Stimulated activated CD8-positive, alpha-beta memory T cell treated with anti-CD3 and anti-CD28 coated beads, Interleukin-15, amount 100 ng/mL, for 1 hour (primary cell): ENCODE measurements at regions not wholly inside any gene's neighbourhood (a gene's known extent, or its start where the extent isn't known, plus 50 kb on each side); places are given as distances from the start of the nearest gene placed in this dataset.

Experiments
- DNase-seq: peaks from one replicate; pipeline ENCODE4 v3.0.0-alpha.2; 2020; ENCODE audit warnings: low read depth

- no peak for DNase-seq
Measured at GRCh38 chr5:174837919-174838902, 113.8 kb downstream of the MSX2 start.

GRCh38 chr5:174834081-174834480 lies 109.7 kb downstream of the MSX2 start:
- no peak for DNase-seq

GRCh38 chr5:174832811-174833210 lies 108.4 kb downstream of the MSX2 start:
- no peak for DNase-seq

GRCh38 chr5:174832025-174832424 lies 107.6 kb downstream of the MSX2 start:
- DNase-seq = no peak

- DNase-seq = no peak
Measured at GRCh38 chr5:174831031-174831660, 106.8 kb downstream of the MSX2 start.

- DNase-seq = no peak
Measured at GRCh38 chr5:174829511-174829864, 105.1 kb downstream of the MSX2 start.

- DNase-seq = no peak
Measured at GRCh38 chr5:174828804-174829510, 104.6 kb downstream of the MSX2 start.

DNA sequence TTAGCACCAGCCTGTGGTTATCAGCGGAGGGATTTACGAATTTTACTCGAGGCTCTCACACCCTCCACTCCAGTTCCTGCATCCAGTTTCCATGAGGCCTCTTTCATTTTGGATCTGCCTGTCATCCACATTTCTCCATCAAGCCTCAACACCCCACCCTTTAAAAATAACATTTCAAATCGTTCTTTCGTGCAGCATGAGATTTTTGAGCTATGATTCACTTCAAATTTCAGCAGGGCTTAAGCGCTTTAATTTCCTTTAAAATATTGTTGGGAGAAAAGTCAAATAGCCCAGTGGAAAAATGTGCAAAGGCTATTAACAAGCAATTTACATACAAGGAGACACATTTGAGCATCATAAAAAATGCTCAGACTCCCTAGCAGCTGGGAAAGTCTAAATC lies 103.2 kb downstream of the MSX2 start:
- no peak for DNase-seq

DNA sequence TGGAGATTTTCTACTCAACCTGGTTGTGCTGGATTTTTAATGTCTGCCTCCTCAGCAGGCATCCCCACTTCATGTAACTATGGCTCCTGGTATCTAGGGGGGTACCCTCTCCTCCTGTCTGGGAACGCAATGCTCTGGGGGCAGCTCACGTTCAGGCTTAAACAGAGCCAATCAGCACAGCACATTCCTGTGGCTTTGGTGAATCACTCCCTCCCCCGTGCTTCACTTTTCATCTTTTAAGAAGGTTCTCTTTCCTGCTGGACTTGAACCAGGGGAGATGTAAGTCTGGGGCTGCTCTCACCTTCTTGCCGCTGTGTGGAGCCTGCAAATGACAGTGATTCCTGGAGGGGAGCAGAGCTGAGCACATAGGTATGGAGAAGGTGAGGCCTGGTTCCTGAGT lies 101.2 kb downstream of the MSX2 start:
- no peak for DNase-seq

GRCh38 chr5:174818430-174818829 lies 94.0 kb downstream of the MSX2 start:
- no peak for DNase-seq

GRCh38 chr5:174817610-174818009 lies 93.2 kb downstream of the MSX2 start:
- no peak for DNase-seq

GRCh38 chr5:174816858-174817257 lies 92.5 kb downstream of the MSX2 start:
- DNase-seq = no peak

GRCh38 chr5:174811438-174811837 lies 87.1 kb downstream of the MSX2 start:
- no peak for DNase-seq

- DNase-seq = no peak
Measured at GRCh38 chr5:174810796-174811195, 86.4 kb downstream of the MSX2 start.

DNA sequence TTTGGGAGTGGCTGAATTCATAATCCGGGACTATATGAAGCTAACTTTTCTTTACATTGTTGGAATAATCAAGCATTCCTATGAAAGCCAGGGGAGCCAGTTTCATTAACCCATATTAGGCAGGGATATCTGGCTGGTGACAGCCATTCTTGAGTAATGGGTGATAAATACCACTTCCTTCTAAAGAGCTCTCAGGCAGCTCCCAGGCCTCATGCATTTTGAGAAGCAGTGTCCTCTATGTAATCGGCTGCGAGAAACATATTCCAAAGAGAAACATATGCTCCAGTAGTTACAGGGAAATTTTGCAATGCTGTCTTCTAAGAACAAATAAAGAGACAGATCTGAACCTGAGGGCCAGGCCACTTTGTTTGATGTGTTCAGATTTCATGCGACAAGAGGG lies 83.1 kb downstream of the MSX2 start:
- no peak for DNase-seq

GRCh38 chr5:174806729-174807128 lies 82.3 kb downstream of the MSX2 start:
- DNase-seq = no peak

GRCh38 chr5:174801798-174802197 lies 77.4 kb downstream of the MSX2 start:
- DNase-seq = no peak

- DNase-seq = no peak
Measured at GRCh38 chr5:174800435-174800834, 76.1 kb downstream of the MSX2 start.

- DNase-seq = no peak
Measured at GRCh38 chr5:174799121-174799520, 74.7 kb downstream of the MSX2 start.

GRCh38 chr5:174798551-174798951 lies 74.2 kb downstream of the MSX2 start:
- DNase-seq = no peak

GRCh38 chr5:174796711-174797192 lies 72.4 kb downstream of the MSX2 start:
- no peak for DNase-seq

DNA sequence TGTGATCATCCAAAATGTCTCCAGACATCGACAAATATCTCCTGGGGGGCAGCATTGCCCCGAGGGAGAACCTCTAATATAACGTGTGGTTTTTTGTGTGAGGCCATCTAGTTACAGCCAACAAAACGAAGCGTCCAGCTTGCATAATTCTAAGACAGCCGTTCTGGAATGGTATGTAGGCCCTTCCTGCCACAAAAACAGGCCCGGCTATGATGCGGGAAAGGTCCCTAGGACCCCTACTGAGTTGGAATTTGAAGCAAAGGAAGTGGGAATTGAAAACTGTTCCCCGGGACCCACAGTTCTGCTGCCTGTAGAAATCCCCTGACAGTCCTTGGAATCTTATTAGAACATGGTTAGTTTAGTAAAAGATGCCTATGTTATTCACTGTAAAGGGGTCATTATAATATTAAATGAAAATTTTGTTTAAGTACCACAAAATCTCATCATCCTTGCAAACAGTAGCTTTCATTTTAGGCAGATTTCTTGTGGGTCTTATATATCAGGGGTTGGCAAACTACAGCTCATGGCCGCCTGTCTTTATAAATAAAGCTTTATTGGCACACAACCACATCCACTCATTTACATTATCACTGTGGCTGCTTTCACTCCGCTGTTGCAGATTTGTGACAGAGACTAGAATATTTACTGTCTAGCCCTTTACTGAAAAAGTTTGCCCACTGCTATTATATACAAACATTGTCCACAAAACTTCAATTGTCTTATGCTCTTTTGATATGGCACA lies 70.7 kb downstream of the MSX2 start:
- no peak for DNase-seq
